HG03378 (cell line): ENCODE measurements at regions not wholly inside any gene's neighbourhood (a gene's known extent, or its start where the extent isn't known, plus 50 kb on each side); places are given as distances from the start of the nearest gene placed in this dataset.
"Not testable (repeated sequence)": the region's sequence is repeated elsewhere in the genome, so short reads cannot be mapped to it uniquely, and the experiment has no call there.

Experiments used
- ATAC-seq: cut with Tn5 transposase; IDR thresholded peaks from one replicate; pipeline ENCODE4 v1.9.1; 2021; ENCODE audit warnings: mild to moderate bottlenecking, moderate library complexity; ENCODE audit not compliant: unreplicated experiment

- not testable (repeated sequence) for ATAC-seq
Observed at GRCh38 chr2:19615402-19615801, 257.0 kb upstream of the OSR1 start.

- no peak for ATAC-seq
Observed at GRCh38 chr2:19614066-19614465, 255.6 kb upstream of the OSR1 start.

GRCh38 chr2:19611491-19612332, 253.3 kb upstream of the OSR1 start:
- no peak for ATAC-seq

- no peak for ATAC-seq
Observed at GRCh38 chr2:19609266-19609665, 250.8 kb upstream of the OSR1 start.

GRCh38 chr2:19607931-19608771, 249.7 kb upstream of the OSR1 start:
- ATAC-seq: no peak

- ATAC-seq: no peak
Observed at GRCh38 chr2:19607400-19607799, 249.0 kb upstream of the OSR1 start.

- ATAC-seq: no peak
Observed at GRCh38 chr2:19600982-19601381, 242.6 kb upstream of the OSR1 start.

- ATAC-seq: no peak
Observed at GRCh38 chr2:19600506-19600905, 242.1 kb upstream of the OSR1 start.

- ATAC-seq: no peak
Observed at GRCh38 chr2:19598971-19599370, 240.5 kb upstream of the OSR1 start.

GRCh38 chr2:19592197-19592596, 233.8 kb upstream of the OSR1 start:
- ATAC-seq: no peak

- ATAC-seq: no peak
Observed at GRCh38 chr2:19589791-19590190, 231.4 kb upstream of the OSR1 start.

- ATAC-seq: no peak
Observed at GRCh38 chr2:19580830-19581229, 222.4 kb upstream of the OSR1 start.

- no peak for ATAC-seq
Observed at GRCh38 chr2:19580264-19580663, 221.8 kb upstream of the OSR1 start.

GRCh38 chr2:19579461-19579860, 221.0 kb upstream of the OSR1 start:
- ATAC-seq: no peak

- ATAC-seq: no peak
Observed at GRCh38 chr2:19577723-19578122, 219.3 kb upstream of the OSR1 start.

- no peak for ATAC-seq
Observed at GRCh38 chr2:19576411-19576810, 218.0 kb upstream of the OSR1 start.

GRCh38 chr2:19575641-19576040, 217.2 kb upstream of the OSR1 start:
- no peak for ATAC-seq

GRCh38 chr2:19574778-19575260, 216.4 kb upstream of the OSR1 start:
- ATAC-seq: no peak

- ATAC-seq: no peak
Observed at GRCh38 chr2:19573784-19574183, 215.4 kb upstream of the OSR1 start.

- no peak for ATAC-seq
Observed at GRCh38 chr2:19571773-19572172, 213.3 kb upstream of the OSR1 start.

- no peak for ATAC-seq
Observed at GRCh38 chr2:19569300-19569791, 210.9 kb upstream of the OSR1 start.

- no peak for ATAC-seq
Observed at GRCh38 chr2:19568809-19569208, 210.4 kb upstream of the OSR1 start.
